GM12872 (cell line): ENCODE measurements at regions not wholly inside any gene's neighbourhood (a gene's known extent, or its start where the extent isn't known, plus 50 kb on each side); places are given as distances from the start of the nearest gene placed in this dataset.

Experiments used
- CTCF ChIP-seq: IDR thresholded peaks from 3 replicates; pipeline ENCODE4 v1.5.1; 2011; ENCODE audit warnings: low read depth, mild to moderate bottlenecking, low read length, moderate library complexity; ENCODE audit not compliant: insufficient read depth

DNA sequence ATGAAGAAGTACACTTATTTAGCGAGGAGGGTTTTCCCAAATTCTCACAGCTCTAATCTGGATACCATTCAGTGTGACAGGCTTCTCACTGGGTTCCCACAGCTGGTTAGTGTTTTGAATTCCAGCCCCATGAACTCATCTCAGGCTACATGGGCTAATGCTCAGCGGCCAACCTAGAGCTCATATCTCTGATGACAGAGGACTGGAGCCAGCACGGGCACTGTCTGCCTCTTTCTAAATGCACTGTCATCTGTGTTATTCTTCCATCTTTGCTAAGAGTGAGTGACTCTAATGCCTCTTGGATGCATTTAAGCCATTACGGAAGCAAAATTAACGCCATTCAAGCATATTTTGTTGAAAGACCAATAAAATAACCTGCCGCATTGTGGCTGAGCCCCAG lies 308.9 kb upstream of the JAG1 start:
- TF ChIP-seq CTCF = no peak

DNA sequence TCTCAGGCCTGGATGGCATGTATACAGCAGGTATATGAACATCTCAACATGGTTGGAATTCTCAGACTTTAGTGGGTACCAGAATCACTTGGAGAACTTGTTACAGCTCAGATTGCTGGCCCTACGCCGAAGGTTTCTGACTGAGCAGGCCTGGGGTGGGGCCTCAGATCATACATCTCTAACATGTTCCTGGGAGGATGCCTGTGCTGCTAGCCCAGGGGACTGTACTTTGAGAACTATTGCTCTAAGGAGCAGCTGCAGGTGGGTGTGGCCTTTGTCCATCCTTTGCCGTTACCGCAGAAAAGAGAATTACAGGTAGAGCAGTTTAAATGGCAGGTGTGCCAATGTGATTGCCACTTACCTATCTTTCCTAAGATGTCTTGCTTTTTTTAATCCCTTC lies 310.5 kb upstream of the JAG1 start:
- no peak for TF ChIP-seq CTCF

- no peak for TF ChIP-seq CTCF
Observed at GRCh38 chr20:10984913-10985312, 311.1 kb upstream of the JAG1 start.

- no peak for TF ChIP-seq CTCF
Observed at GRCh38 chr20:10985536-10985935, 311.7 kb upstream of the JAG1 start.

- TF ChIP-seq CTCF = no peak
Observed at GRCh38 chr20:10986586-10986985, 312.8 kb upstream of the JAG1 start.

- TF ChIP-seq CTCF = no peak
Observed at GRCh38 chr20:10987651-10988383, 314.0 kb upstream of the JAG1 start.

DNA sequence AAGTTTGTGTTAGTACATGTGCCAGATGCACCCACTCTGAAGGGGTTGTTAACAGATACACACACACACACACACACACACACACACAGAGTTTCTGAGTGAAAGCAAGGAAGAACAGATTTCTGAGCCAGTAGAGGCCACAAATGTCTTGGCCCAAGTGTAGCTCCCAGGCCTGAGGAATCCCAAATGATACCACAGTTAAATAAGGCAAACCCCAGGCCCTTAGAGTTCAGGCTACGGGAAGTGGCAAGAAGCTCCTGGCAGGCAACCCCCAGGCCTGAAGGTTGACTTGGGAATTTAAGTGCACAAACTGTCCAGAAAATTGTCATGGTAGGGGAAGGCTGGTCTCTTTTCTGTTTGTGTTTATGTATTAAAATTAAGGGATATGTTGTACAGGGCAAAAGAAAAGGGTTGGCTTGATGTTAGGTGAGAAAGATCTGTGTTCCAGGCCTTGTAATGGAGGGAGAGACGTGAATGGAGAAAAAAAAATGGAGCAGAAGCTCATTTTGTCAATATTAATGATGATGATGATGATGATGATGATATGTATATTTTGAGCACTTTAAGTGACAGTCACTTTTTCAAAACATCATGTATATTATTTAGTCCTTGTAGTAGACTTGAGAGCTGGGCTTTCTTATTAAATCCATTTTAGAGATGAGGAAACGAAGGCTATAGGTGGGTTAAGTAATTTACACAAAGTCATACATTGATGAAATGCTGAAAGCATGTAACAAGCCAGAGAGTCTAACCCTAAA lies 317.0 kb upstream of the JAG1 start:
- TF ChIP-seq CTCF = no peak
